Thoracic aorta (tissue), 2 donors: ENCODE measurements at regions not wholly inside any gene's neighbourhood (a gene's known extent, or its start where the extent isn't known, plus 50 kb on each side); places are given as distances from the start of the nearest gene placed in this dataset.
A peak's percentile ranks its signal among the peaks of the same experiment; 100 is the strongest.

Experiments used
- ATAC-seq: fragments of 150-250 bp; one replicate; pipeline ENCODE4 v1.8.0; 2017; ENCODE audit warnings: low read depth; ENCODE audit not compliant: insufficient number of reproducible peaks, low FRiP score
- DNase-seq: peaks from one replicate; pipeline ENCODE4 v3.0.0-alpha.2; 2020; ENCODE audit warnings: low spot score
- H3K27ac ChIP-seq, 2 donors: fragments of 200-600 bp; sonication (generic); 1 replicate in 1 of 2; 2 replicates in 1 of 2; pipeline ENCODE4 v1.5.1; 2016; ENCODE audit warnings: mild to moderate bottlenecking in 2 of 2, moderate library complexity in 2 of 2
- H3K27me3 ChIP-seq: fragments of 200-600 bp; sonication (generic); replicated peaks from 2 replicates; pipeline ENCODE4 v1.6.0; 2016; ENCODE audit warnings: mild to moderate bottlenecking; ENCODE audit not compliant: insufficient read depth
- H3K36me3 ChIP-seq: fragments of 200-600 bp; sonication (generic); one replicate; pipeline ENCODE4 v1.5.1; 2016
- H3K4me1 ChIP-seq, 2 donors: fragments of 200-600 bp; sonication (generic); 1 replicate in 1 of 2; 2 replicates in 1 of 2; pipeline versions ENCODE4 v1.5.1 to v1.6.0; 2016; ENCODE audit warnings: low read depth in 2 of 2, mild to moderate bottlenecking in 1 of 2; ENCODE audit not compliant: control insufficient read depth in 1 of 2
- H3K4me3 ChIP-seq: fragments of 200-600 bp; sonication (generic); 2 replicates; pipeline ENCODE4 v1.5.1; 2016; ENCODE audit warnings: mild to moderate bottlenecking
- H3K9me3 ChIP-seq: fragments of 200-600 bp; sonication (generic); 2 replicates; pipeline ENCODE4 v1.5.1; 2016
- CTCF ChIP-seq: fragments of 200-600 bp; sonication (generic); IDR thresholded peaks from one replicate; pipeline ENCODE4 v1.5.1; 2019; ENCODE audit warnings: antibody characterized with exemption

- H3K9me3 ChIP-seq, result no peaks in the 10 kb centered on the region
These were observed 163.1 kb upstream of the NPVF start for GRCh38 chr7:25391295-25391861.

GRCh38 chr7:25391961-25392587 lies 163.8 kb upstream of the NPVF start:
- no peak for TF ChIP-seq CTCF
- DNase-seq, result no peak
- Histone ChIP-seq H3K27me3 (no peaks in the 10 kb centered on the region), H3K4me1 (peaks cover 11 to 41% of the 10 kb centered on the region in 2 donors), H3K4me3 (peak overlapping the region; percentile 44), H3K27ac (peak overlapping the region; percentile 51 to 66), H3K9me3 (no peaks in the 10 kb centered on the region), H3K36me3 (no peaks in the 10 kb centered on the region)
- ATAC-seq, result no peak

More at GRCh38 chr7:25391295-25391861, 163.1 kb upstream of the NPVF start:
- no peak for ATAC-seq
- Histone ChIP-seq H3K27ac (peak overlapping the region in 1 of 2 donors; percentile 66), H3K4me3 (peak overlapping the region; percentile 44), H3K4me1 (peaks cover 11 to 44% of the 10 kb centered on the region in 2 donors), H3K27me3 (no peaks in the 10 kb centered on the region), H3K36me3 (no peaks in the 10 kb centered on the region)
- DNase-seq, result no peak
- TF ChIP-seq CTCF, result peak; percentile 56

GRCh38 chr7:25392588-25393338 lies 164.5 kb upstream of the NPVF start:
- H3K36me3 ChIP-seq, result no peaks in the 10 kb centered on the region
- no peaks in the 10 kb centered on the region for H3K27me3 ChIP-seq
- H3K4me1 ChIP-seq, result peaks cover 11 to 41% of the 10 kb centered on the region in 2 donors
- no peak for DNase-seq
- peak overlapping the region; percentile 51 to 66 for H3K27ac ChIP-seq
- H3K4me3 ChIP-seq, result peak overlapping the region; percentile 44
- ATAC-seq, result no peak
- no peaks in the 10 kb centered on the region for H3K9me3 ChIP-seq
- TF ChIP-seq CTCF, result no peak

GRCh38 chr7:25395976-25396375 lies 167.7 kb upstream of the NPVF start:
- H3K36me3 ChIP-seq, result no peaks in the 10 kb centered on the region
- H3K27me3 ChIP-seq, result no peaks in the 10 kb centered on the region
- no peak overlapping the region for H3K27ac ChIP-seq
- H3K9me3 ChIP-seq, result no peaks in the 10 kb centered on the region
- DNase-seq (no peak), ATAC-seq (no peak)
- peaks cover 11 to 41% of the 10 kb centered on the region in 2 donors for H3K4me1 ChIP-seq
- TF ChIP-seq CTCF, result no peak
- H3K4me3 ChIP-seq, result no peak overlapping the region

- peaks cover 11 to 38% of the 10 kb centered on the region in 2 donors for H3K4me1 ChIP-seq
- no peaks in the 10 kb centered on the region for H3K27me3 ChIP-seq
- ATAC-seq, result no peak
- TF ChIP-seq CTCF, result no peak
- no peaks in the 10 kb centered on the region for H3K9me3 ChIP-seq
- H3K4me3 ChIP-seq, result no peak overlapping the region
- no peak for DNase-seq
- no peak overlapping the region for H3K27ac ChIP-seq
- no peaks in the 10 kb centered on the region for H3K36me3 ChIP-seq
These were observed 168.4 kb upstream of the NPVF start for GRCh38 chr7:25396668-25397067.
